Spleen (tissue), 7 donors: ENCODE measurements at regions not wholly inside any gene's neighbourhood (a gene's known extent, or its start where the extent isn't known, plus 50 kb on each side); places are given as distances from the start of the nearest gene placed in this dataset.

Experiments
- POLR2A ChIP-seq, 3 donors: fragments of 450-650 bp; IDR thresholded peaks; one replicate each; pipeline ENCODE4 v1.5.1; 2017; ENCODE audit warnings: antibody characterized with exemption in 3 of 3, mild to moderate bottlenecking in 1 of 3
- TF ChIP-seq, protein P1 (sequence below), 11 experiments: fragments of 200-600 bp in 7 of 11; fragments of 450-650 bp in 4 of 11; sonication (generic) in 4 of 11; IDR thresholded peaks in 8 of 11; conservative IDR thresholded peaks in 3 of 11; 1 replicate in 7 of 11; 2 replicates in 4 of 11; pipeline versions ENCODE4 v1.4.0 to v1.8.0; 2016 to 2021; ENCODE audit warnings: antibody characterized with exemption in 11 of 11, inconsistent platforms in 4 of 11, mild to moderate bottlenecking in 1 of 11
- donor health status: DM: no; HTN: no; CAD: no; lungs with moderate emphysema.
- donor health status: DM: no; HTN: no; CAD: no.
- donor health status: DM: no; HTN: no; CAD: no.

GRCh38 chr7:42347616-42348015, 110.6 kb upstream of the GLI3 start:
- TF ChIP-seq, protein P1, sequence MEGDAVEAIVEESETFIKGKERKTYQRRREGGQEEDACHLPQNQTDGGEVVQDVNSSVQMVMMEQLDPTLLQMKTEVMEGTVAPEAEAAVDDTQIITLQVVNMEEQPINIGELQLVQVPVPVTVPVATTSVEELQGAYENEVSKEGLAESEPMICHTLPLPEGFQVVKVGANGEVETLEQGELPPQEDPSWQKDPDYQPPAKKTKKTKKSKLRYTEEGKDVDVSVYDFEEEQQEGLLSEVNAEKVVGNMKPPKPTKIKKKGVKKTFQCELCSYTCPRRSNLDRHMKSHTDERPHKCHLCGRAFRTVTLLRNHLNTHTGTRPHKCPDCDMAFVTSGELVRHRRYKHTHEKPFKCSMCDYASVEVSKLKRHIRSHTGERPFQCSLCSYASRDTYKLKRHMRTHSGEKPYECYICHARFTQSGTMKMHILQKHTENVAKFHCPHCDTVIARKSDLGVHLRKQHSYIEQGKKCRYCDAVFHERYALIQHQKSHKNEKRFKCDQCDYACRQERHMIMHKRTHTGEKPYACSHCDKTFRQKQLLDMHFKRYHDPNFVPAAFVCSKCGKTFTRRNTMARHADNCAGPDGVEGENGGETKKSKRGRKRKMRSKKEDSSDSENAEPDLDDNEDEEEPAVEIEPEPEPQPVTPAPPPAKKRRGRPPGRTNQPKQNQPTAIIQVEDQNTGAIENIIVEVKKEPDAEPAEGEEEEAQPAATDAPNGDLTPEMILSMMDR (IDR thresholded peaks at IDR 0.05 in 8 of 11, conservative IDR thresholded peaks at IDR 0.05 in 3 of 11), result no peak
- no peak for TF ChIP-seq POLR2A (IDR thresholded peaks at IDR 0.05)
